Liver (tissue), 3 donors: ENCODE measurements at regions not wholly inside any gene's neighbourhood (a gene's known extent, or its start where the extent isn't known, plus 50 kb on each side); places are given as distances from the start of the nearest gene placed in this dataset.
"Not testable (repeated sequence)": the region's sequence is repeated elsewhere in the genome, so short reads cannot be mapped to it uniquely, and the experiment has no call there.

Experiments used
- EGR1 ChIP-seq, 2 donors: IDR thresholded peaks; 2 replicates each; pipeline ENCODE4 v1.6.1; 2016 to 2018; ENCODE audit warnings: antibody characterized with exemption in 2 of 2, low read depth in 2 of 2
- JUND ChIP-seq, 2 donors: IDR thresholded peaks; 2 replicates each; pipeline ENCODE4 v1.6.1; 2016; ENCODE audit warnings: antibody characterized with exemption in 2 of 2
- RAD21 ChIP-seq, 2 donors: IDR thresholded peaks; 2 replicates each; pipeline ENCODE4 v1.6.1; 2016; ENCODE audit warnings: antibody characterized with exemption in 2 of 2, mild to moderate bottlenecking in 2 of 2
- YY1 ChIP-seq: IDR thresholded peaks from 2 replicates; pipeline ENCODE4 v1.6.1; 2016; ENCODE audit warnings: antibody characterized with exemption, mild to moderate bottlenecking
- TF ChIP-seq, protein P1 (sequence below): fragments of 150-350 bp; IDR thresholded peaks from 2 replicates; pipeline ENCODE4 v1.5.1; 2017; ENCODE audit warnings: improper control_type of control experiment, low read depth, low read length; ENCODE audit not compliant: missing input control
- TF ChIP-seq, protein P2 (sequence below): IDR thresholded peaks from 2 replicates; pipeline ENCODE4 v1.6.1; 2016; ENCODE audit warnings: antibody characterized with exemption, mild to moderate bottlenecking
- TF ChIP-seq, protein P3 (sequence below): IDR thresholded peaks from 2 replicates; pipeline ENCODE4 v1.6.1; 2016; ENCODE audit warnings: antibody characterized with exemption
- donor health status: healthy.
- donor health status: healthy.

DNA sequence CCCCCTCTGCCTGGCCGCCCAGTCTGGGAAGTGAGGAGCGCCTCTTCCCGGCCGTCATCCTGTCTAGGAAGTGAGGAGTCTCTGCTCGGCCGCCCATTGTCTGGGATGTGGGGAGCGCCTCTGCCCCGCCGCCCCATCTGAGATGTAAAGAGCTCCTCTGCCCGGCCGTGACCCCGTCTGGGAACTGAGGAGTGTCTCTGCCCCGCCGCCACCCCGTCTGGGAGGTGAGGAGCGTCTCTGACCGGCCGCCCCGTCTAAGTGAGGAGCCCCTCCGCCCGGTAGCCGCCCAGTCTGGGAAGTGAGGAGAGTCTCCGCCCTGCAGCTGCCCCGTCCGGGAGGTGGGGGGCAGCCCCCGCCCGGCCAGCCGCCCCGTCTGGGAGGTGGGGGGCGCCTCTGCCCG is 228.9 kb downstream of the RPIA start:
- TF ChIP-seq, protein P1, sequence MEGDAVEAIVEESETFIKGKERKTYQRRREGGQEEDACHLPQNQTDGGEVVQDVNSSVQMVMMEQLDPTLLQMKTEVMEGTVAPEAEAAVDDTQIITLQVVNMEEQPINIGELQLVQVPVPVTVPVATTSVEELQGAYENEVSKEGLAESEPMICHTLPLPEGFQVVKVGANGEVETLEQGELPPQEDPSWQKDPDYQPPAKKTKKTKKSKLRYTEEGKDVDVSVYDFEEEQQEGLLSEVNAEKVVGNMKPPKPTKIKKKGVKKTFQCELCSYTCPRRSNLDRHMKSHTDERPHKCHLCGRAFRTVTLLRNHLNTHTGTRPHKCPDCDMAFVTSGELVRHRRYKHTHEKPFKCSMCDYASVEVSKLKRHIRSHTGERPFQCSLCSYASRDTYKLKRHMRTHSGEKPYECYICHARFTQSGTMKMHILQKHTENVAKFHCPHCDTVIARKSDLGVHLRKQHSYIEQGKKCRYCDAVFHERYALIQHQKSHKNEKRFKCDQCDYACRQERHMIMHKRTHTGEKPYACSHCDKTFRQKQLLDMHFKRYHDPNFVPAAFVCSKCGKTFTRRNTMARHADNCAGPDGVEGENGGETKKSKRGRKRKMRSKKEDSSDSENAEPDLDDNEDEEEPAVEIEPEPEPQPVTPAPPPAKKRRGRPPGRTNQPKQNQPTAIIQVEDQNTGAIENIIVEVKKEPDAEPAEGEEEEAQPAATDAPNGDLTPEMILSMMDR = not testable (repeated sequence)
- not testable (repeated sequence) for TF ChIP-seq RAD21 (IDR thresholded peaks at IDR 0.05); EGR1 (IDR thresholded peaks at IDR 0.05; ENCODE audit: low read depth in 2 of 2); YY1; JUND (IDR thresholded peaks at IDR 0.05)
- TF ChIP-seq, protein P2, sequence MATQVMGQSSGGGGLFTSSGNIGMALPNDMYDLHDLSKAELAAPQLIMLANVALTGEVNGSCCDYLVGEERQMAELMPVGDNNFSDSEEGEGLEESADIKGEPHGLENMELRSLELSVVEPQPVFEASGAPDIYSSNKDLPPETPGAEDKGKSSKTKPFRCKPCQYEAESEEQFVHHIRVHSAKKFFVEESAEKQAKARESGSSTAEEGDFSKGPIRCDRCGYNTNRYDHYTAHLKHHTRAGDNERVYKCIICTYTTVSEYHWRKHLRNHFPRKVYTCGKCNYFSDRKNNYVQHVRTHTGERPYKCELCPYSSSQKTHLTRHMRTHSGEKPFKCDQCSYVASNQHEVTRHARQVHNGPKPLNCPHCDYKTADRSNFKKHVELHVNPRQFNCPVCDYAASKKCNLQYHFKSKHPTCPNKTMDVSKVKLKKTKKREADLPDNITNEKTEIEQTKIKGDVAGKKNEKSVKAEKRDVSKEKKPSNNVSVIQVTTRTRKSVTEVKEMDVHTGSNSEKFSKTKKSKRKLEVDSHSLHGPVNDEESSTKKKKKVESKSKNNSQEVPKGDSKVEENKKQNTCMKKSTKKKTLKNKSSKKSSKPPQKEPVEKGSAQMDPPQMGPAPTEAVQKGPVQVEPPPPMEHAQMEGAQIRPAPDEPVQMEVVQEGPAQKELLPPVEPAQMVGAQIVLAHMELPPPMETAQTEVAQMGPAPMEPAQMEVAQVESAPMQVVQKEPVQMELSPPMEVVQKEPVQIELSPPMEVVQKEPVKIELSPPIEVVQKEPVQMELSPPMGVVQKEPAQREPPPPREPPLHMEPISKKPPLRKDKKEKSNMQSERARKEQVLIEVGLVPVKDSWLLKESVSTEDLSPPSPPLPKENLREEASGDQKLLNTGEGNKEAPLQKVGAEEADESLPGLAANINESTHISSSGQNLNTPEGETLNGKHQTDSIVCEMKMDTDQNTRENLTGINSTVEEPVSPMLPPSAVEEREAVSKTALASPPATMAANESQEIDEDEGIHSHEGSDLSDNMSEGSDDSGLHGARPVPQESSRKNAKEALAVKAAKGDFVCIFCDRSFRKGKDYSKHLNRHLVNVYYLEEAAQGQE = not testable (repeated sequence)
- TF ChIP-seq, protein P3, sequence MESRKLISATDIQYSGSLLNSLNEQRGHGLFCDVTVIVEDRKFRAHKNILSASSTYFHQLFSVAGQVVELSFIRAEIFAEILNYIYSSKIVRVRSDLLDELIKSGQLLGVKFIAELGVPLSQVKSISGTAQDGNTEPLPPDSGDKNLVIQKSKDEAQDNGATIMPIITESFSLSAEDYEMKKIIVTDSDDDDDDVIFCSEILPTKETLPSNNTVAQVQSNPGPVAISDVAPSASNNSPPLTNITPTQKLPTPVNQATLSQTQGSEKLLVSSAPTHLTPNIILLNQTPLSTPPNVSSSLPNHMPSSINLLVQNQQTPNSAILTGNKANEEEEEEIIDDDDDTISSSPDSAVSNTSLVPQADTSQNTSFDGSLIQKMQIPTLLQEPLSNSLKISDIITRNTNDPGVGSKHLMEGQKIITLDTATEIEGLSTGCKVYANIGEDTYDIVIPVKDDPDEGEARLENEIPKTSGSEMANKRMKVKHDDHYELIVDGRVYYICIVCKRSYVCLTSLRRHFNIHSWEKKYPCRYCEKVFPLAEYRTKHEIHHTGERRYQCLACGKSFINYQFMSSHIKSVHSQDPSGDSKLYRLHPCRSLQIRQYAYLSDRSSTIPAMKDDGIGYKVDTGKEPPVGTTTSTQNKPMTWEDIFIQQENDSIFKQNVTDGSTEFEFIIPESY = not testable (repeated sequence)
